ENCODE measurements at regions not wholly inside any gene's neighbourhood (a gene's known extent, or its start where the extent isn't known, plus 50 kb on each side); places are given as distances from the start of the nearest gene placed in this dataset.

DNA sequence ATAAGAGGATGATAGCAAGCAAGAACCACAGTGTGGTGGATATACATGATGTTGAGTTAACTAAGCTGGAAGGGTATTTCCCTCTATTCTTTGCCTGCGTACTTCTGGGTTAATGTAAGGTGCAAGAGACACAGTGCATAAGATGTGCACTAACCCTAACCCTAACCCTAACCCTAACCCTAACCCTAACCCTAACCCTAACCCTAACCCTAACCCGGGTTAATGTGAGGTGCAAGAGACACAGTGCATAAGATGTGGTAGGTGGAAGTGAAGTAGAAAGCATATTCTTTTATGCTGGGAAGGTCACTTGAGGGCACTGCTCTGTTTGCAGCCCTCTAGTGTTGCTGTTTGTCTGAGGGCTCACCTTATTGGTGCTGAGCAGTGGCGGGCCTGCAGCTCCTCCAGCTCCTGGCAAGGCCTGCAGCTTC lies 181.5 kb upstream of the ITGA4 start:
- H3K9me3 ChIP-seq (ENCODE audit: control insufficient read depth, low read length) = no peaks in the 10 kb centered on the region
- intact Hi-C loops (cut with DNase I) = no loop called here
- ATAC-seq = no peak
- H3K27ac ChIP-seq (ENCODE audit: low read length) = no peak overlapping the region
- WGBS = 77% methylated on average over 3 of the region's 3 CpGs
- no peaks in the 10 kb centered on the region for H3K27me3 ChIP-seq (ENCODE audit: control insufficient read depth, insufficient read depth)
- DNase-seq = no peak
- H3K4me1 ChIP-seq (ENCODE audit: control insufficient read depth, insufficient read depth, low read length) = no peaks in the 10 kb centered on the region
- H3K4me3 ChIP-seq (ENCODE audit: low read length) = no peak overlapping the region

- no peaks in the 10 kb centered on the region for H3K27me3 ChIP-seq (ENCODE audit: control insufficient read depth, insufficient read depth)
- ATAC-seq (no peak), DNase-seq (no peak)
- H3K9me3 ChIP-seq (ENCODE audit: control insufficient read depth, low read length) = no peaks in the 10 kb centered on the region
- no peak overlapping the region for H3K27ac ChIP-seq (ENCODE audit: low read length)
- no peaks in the 10 kb centered on the region for H3K4me1 ChIP-seq (ENCODE audit: control insufficient read depth, insufficient read depth, low read length)
- no peak overlapping the region for H3K4me3 ChIP-seq (ENCODE audit: low read length)
- intact Hi-C loops (cut with DNase I) = no loop called here
- WGBS = 77% methylated on average over 2 of the region's 2 CpGs
Observed at GRCh38 chr2:181281206-181281832, 175.9 kb upstream of the ITGA4 start.

DNA sequence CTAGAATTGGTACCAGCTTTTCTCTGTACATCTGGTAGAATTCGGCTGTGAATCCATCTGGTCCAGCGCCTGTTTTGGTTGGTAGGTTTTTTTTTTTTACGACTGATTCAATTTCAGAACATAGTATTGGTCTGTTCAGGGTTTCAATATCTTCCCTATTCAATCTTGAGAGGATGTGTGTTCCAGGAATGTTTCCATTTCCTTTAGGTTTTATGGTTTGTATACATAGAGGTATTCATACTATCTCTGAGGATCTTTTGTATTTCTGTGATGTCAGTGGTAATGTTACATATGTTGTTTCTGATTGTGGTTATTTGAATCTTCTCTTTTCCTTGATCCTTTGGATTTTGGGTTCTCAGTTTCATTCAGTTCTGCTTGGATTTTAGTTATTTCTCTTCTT lies 172.1 kb upstream of the ITGA4 start:
- ATAC-seq (no peak), DNase-seq (no peak)
- intact Hi-C loops (cut with DNase I) = no loop called here
- no peaks in the 10 kb centered on the region for H3K27me3 ChIP-seq (ENCODE audit: control insufficient read depth, insufficient read depth)
- H3K27ac ChIP-seq (ENCODE audit: low read length) = no peak overlapping the region
- H3K9me3 ChIP-seq (ENCODE audit: control insufficient read depth, low read length) = no peaks in the 10 kb centered on the region
- H3K4me1 ChIP-seq (ENCODE audit: control insufficient read depth, insufficient read depth, low read length) = no peaks in the 10 kb centered on the region
- no peak overlapping the region for H3K4me3 ChIP-seq (ENCODE audit: low read length)
- WGBS = 64% methylated on average over 3 of the region's 3 CpGs

DNA sequence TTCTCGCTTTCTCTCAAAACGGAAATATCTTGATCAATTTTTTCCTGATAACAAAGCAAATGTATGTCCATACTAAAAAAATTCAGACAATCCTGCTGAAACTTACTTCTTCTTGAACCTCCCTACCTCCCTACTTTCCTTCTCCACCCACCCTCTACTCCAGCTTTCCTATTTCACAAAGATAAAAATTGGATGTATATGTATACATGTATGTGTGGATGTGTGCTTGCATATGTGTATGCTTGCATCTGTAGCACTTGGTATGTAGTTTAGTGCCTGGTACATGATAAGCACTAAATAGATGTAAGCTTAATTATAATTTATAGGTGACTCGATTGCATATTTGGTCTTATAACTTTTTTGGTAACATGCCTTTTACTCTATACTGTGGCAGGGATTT lies 167.5 kb upstream of the ITGA4 start:
- H3K27me3 ChIP-seq (ENCODE audit: control insufficient read depth, insufficient read depth) = no peaks in the 10 kb centered on the region
- 91% methylated on average over 3 of the region's 3 CpGs for WGBS
- H3K4me3 ChIP-seq (ENCODE audit: low read length) = no peak overlapping the region
- DNase-seq (no peak), ATAC-seq (no peak)
- intact Hi-C loops (cut with DNase I) = no loop called here
- H3K9me3 ChIP-seq (ENCODE audit: control insufficient read depth, low read length) = no peaks in the 10 kb centered on the region
- H3K4me1 ChIP-seq (ENCODE audit: control insufficient read depth, insufficient read depth, low read length) = no peaks in the 10 kb centered on the region
- no peak overlapping the region for H3K27ac ChIP-seq (ENCODE audit: low read length)

DNA sequence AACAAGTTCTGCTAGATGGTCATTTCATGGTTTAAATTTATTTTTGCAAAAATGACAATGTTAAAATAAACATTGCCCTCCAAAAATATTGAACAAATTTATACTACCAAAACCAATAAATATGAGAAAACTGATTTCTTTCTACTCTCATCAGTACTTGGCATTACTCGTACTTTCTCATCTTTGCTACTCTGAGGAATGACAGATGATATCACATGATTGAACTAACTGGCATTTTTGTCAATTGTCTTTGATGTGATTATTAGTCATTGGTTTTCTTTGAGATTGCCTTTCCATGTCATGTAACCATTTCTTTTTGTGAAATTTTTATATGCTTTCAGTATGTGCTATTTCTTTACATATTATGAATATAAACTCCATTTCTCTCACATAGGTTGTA lies 167.0 kb upstream of the ITGA4 start:
- no peak for ATAC-seq
- DNase-seq = no peak
- WGBS = 77% methylated on average over 1 of the region's 1 CpG

GRCh38 chr2:181294979-181295378 lies 162.2 kb upstream of the ITGA4 start:
- no peak for DNase-seq
- no peak for ATAC-seq
- Histone ChIP-seq H3K27me3 (ENCODE audit: control insufficient read depth, insufficient read depth) (no peaks in the 10 kb centered on the region), H3K4me3 (ENCODE audit: low read length) (no peak overlapping the region), H3K27ac (ENCODE audit: low read length) (no peak overlapping the region), H3K4me1 (ENCODE audit: control insufficient read depth, insufficient read depth, low read length) (no peaks in the 10 kb centered on the region), H3K9me3 (ENCODE audit: control insufficient read depth, low read length) (peaks cover 1% of the 10 kb centered on the region)
- 82% methylated on average over 1 of the region's 1 CpG for WGBS
- intact Hi-C loops (cut with DNase I) = no loop called here

More for the DNA sequence above, 167.0 kb upstream of the ITGA4 start:
- Histone ChIP-seq H3K4me1 (ENCODE audit: control insufficient read depth, insufficient read depth, low read length) (no peaks in the 10 kb centered on the region), H3K27ac (ENCODE audit: low read length) (no peak overlapping the region), H3K27me3 (ENCODE audit: control insufficient read depth, insufficient read depth) (no peaks in the 10 kb centered on the region), H3K9me3 (ENCODE audit: control insufficient read depth, low read length) (peaks cover 1% of the 10 kb centered on the region), H3K4me3 (ENCODE audit: low read length) (no peak overlapping the region)
- intact Hi-C loops (cut with DNase I) = no loop called here

- WGBS = 82% methylated on average over 5 of the region's 5 CpGs
- intact Hi-C loops (cut with DNase I) = no loop called here
Observed at GRCh38 chr2:181300600-181301291, 156.4 kb upstream of the ITGA4 start.

DNA sequence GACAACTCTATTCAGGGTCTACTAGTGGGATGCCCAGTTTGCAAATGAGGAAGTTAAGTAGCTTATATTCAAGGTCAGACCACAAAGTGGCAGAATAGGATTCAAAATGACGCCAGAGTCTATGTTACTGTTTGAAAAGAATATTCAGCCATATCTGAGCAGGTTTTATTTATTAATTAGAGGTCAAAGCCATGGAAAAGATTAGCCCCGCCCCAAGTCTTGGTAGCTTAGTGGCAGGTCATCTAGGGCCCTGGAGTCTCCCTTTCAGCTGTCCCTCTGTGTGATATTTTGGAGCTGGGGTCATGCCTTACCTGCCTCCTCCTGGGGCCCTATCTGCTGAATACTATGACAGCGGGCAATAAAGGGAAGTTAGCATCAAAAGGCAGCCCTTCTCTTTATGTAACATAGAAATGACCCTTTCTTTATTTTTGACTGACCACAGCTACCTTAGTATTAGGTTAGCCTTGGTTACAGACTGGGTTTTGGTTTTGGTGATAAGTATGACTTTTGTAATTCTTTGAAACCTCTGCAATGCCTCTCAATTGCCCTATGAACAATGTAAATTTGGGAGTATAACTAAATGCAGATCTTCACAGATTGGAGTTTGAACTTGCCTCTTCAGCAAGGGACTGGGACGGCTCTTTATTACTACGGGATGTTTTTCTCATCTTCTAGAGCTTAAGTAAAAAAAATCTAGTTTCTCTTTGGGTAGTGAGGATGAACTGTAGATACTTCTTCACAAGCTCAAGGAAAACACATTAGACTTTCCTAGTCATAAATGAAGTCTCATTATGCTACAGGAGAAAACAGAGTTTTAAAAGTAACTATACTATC lies 153.0 kb upstream of the ITGA4 start:
- intact Hi-C loops (cut with DNase I) = no loop called here
- no peak for DNase-seq
- WGBS = 78% methylated on average over 5 of the region's 5 CpGs
- Histone ChIP-seq H3K4me3 (ENCODE audit: low read length) (no peak overlapping the region), H3K9me3 (ENCODE audit: control insufficient read depth, low read length) (no peaks in the 10 kb centered on the region), H3K4me1 (ENCODE audit: control insufficient read depth, insufficient read depth, low read length) (no peaks in the 10 kb centered on the region), H3K27me3 (ENCODE audit: control insufficient read depth, insufficient read depth) (no peaks in the 10 kb centered on the region), H3K27ac (ENCODE audit: low read length) (no peak overlapping the region)
- no peak for ATAC-seq

More at GRCh38 chr2:181300600-181301291, 156.4 kb upstream of the ITGA4 start:
- no peaks in the 10 kb centered on the region for H3K27me3 ChIP-seq (ENCODE audit: control insufficient read depth, insufficient read depth)
- no peaks in the 10 kb centered on the region for H3K4me1 ChIP-seq (ENCODE audit: control insufficient read depth, insufficient read depth, low read length)
- H3K27ac ChIP-seq (ENCODE audit: low read length) = no peak overlapping the region
- no peak overlapping the region for H3K4me3 ChIP-seq (ENCODE audit: low read length)
- H3K9me3 ChIP-seq (ENCODE audit: control insufficient read depth, low read length) = no peaks in the 10 kb centered on the region
- DNase-seq = no peak
- ATAC-seq = no peak

- Histone ChIP-seq H3K4me3 (ENCODE audit: low read length) (no peak overlapping the region), H3K27me3 (ENCODE audit: control insufficient read depth, insufficient read depth) (no peaks in the 10 kb centered on the region), H3K9me3 (ENCODE audit: control insufficient read depth, low read length) (no peaks in the 10 kb centered on the region), H3K4me1 (ENCODE audit: control insufficient read depth, insufficient read depth, low read length) (no peaks in the 10 kb centered on the region), H3K27ac (ENCODE audit: low read length) (no peak overlapping the region)
- ATAC-seq (no peak), DNase-seq (no peak)
- WGBS = 62% methylated on average over 6 of the region's 6 CpGs
- intact Hi-C loops (cut with DNase I) = no loop called here
Observed at GRCh38 chr2:181305301-181306123, 151.7 kb upstream of the ITGA4 start.

DNA sequence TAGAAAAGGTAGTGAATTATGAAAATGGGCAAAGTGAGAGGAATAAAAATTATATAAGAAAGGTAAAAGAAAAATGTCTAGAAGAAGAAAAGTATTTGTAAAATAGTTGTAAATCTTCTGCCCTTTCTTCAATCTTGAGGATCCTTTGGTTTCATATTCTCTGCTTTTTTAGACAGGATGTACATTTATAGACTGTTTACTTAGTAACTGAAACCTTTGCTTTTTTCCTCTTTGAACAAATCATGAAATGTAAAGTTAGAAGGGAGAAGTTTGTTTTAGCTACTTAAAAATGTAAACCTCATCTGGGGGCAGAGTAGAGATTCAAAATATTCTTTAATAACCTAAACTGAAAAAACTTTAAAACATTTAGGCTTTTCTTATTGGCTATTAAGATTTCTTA lies 150.4 kb upstream of the ITGA4 start:
- ATAC-seq = no peak
- Histone ChIP-seq H3K27me3 (ENCODE audit: control insufficient read depth, insufficient read depth) (no peaks in the 10 kb centered on the region), H3K27ac (ENCODE audit: low read length) (no peak overlapping the region), H3K4me3 (ENCODE audit: low read length) (no peak overlapping the region), H3K4me1 (ENCODE audit: control insufficient read depth, insufficient read depth, low read length) (no peaks in the 10 kb centered on the region), H3K9me3 (ENCODE audit: control insufficient read depth, low read length) (no peaks in the 10 kb centered on the region)
- intact Hi-C loops (cut with DNase I) = no loop called here
- no peak for DNase-seq

Measured in right cardiac atrium (tissue), 5 donors.